Memory B cell (primary cell): ENCODE measurements at regions not wholly inside any gene's neighbourhood (a gene's known extent, or its start where the extent isn't known, plus 50 kb on each side); places are given as distances from the start of the nearest gene placed in this dataset.

Source experiments
- ATAC-seq: fragments of 150-1000 bp; cut with Tn5 transposase; 2 replicates; pipeline ENCODE4 v1.10.0; 2021; ENCODE audit warnings: low read depth, mild to moderate bottlenecking, moderate library complexity
- DNase-seq, 2 donors: peaks; one replicate each; pipeline ENCODE4 v3.0.0; 2022; ENCODE audit warnings: low spot score in 2 of 2
- H3K27ac Mint-ChIP-seq: one replicate; pipeline ENCODE4 v1.8.0; 2022; ENCODE audit warnings: mild to moderate bottlenecking, moderate library complexity, mixed read lengths
- H3K27me3 Mint-ChIP-seq: one replicate; pipeline ENCODE4 v1.8.0; 2022; ENCODE audit warnings: mixed read lengths
- H3K36me3 Mint-ChIP-seq: one replicate; pipeline ENCODE4 v1.8.0; 2022; ENCODE audit warnings: mild to moderate bottlenecking, mixed read lengths
- H3K4me1 Mint-ChIP-seq: one replicate; pipeline ENCODE4 v1.8.0; 2022; ENCODE audit warnings: mixed read lengths
- H3K4me3 Mint-ChIP-seq: one replicate; pipeline ENCODE4 v1.8.0; 2022; ENCODE audit warnings: mild to moderate bottlenecking, moderate library complexity, mixed read lengths
- H3K9me3 Mint-ChIP-seq: one replicate; pipeline ENCODE4 v1.8.0; 2022; ENCODE audit warnings: mixed read lengths

GRCh38 chr3:194224471-194225417, 88.8 kb downstream of the HES1 start:
- Mint-ChIP-seq H3K4me3 (no peak overlapping the region), H3K9me3 (no peaks in the 10 kb centered on the region), H3K4me1 (peaks cover 10% of the 10 kb centered on the region), H3K27ac (peak overlapping the region; percentile 62), H3K36me3 (peaks cover 2% of the 10 kb centered on the region), H3K27me3 (peaks cover 37% of the 10 kb centered on the region)
- DNase-seq = no peak
- no peak for ATAC-seq

GRCh38 chr3:194225418-194225812, 89.5 kb downstream of the HES1 start:
- DNase-seq = no peak
- Mint-ChIP-seq H3K9me3 (no peaks in the 10 kb centered on the region), H3K27ac (no peak overlapping the region), H3K4me1 (peaks cover 10% of the 10 kb centered on the region), H3K36me3 (peaks cover 2% of the 10 kb centered on the region), H3K4me3 (no peak overlapping the region), H3K27me3 (peaks cover 35% of the 10 kb centered on the region)
- no peak for ATAC-seq

DNA sequence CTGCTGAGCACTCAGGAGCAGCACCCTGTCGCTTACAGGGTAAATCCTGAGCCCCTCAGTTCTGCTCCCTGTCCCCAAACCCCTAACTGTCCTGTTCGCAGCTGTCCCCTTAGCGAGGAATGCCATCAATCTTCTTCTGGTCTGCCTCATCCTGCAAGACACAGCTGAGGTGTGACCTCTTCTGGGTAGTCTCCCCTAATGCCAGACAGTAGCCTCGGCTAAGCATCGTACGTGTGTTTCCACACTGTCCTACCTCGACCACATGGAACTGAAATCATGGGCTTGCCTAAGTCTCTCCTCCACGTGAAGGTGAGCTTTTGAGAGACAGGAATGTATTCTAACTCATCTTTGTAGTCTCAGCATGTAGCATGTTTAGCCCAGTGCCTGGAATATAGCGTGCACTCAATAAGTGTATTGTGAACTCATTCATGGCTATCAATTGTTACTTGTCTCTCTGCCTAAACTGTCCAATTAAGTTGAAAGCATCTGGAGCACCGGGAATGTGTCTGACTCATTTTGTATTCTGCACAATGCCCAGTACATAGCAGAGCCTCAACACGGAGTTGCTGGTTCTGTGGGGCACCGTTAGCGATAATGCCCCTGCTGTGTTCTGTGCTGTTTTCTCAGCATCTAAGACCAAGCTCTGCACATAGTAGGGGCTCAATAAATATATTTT, 90.2 kb downstream of the HES1 start:
- peaks cover 35% of the 10 kb centered on the region for H3K27me3 Mint-ChIP-seq
- H3K4me1 Mint-ChIP-seq = peaks cover 10% of the 10 kb centered on the region
- no peaks in the 10 kb centered on the region for H3K9me3 Mint-ChIP-seq
- peaks cover 2% of the 10 kb centered on the region for H3K36me3 Mint-ChIP-seq
- H3K4me3 Mint-ChIP-seq = no peak overlapping the region
- ATAC-seq (no peak), DNase-seq (no peak)
- H3K27ac Mint-ChIP-seq = no peak overlapping the region

GRCh38 chr3:194231929-194232832, 96.2 kb downstream of the HES1 start:
- Mint-ChIP-seq H3K4me1 (no peaks in the 10 kb centered on the region), H3K36me3 (peaks cover 6% of the 10 kb centered on the region), H3K27ac (no peak overlapping the region), H3K27me3 (peaks cover 14% of the 10 kb centered on the region), H3K4me3 (no peak overlapping the region), H3K9me3 (peaks cover 4% of the 10 kb centered on the region)
- DNase-seq (no peak), ATAC-seq (no peak)

- no peak for ATAC-seq
- H3K36me3 Mint-ChIP-seq = peaks cover 8% of the 10 kb centered on the region
- H3K4me3 Mint-ChIP-seq = no peak overlapping the region
- H3K9me3 Mint-ChIP-seq = peaks cover 7% of the 10 kb centered on the region
- H3K4me1 Mint-ChIP-seq = no peaks in the 10 kb centered on the region
- H3K27me3 Mint-ChIP-seq = peaks cover 13% of the 10 kb centered on the region
- no peak for DNase-seq
- H3K27ac Mint-ChIP-seq = no peak overlapping the region
Observed at GRCh38 chr3:194233150-194233549, 97.2 kb downstream of the HES1 start.

DNA sequence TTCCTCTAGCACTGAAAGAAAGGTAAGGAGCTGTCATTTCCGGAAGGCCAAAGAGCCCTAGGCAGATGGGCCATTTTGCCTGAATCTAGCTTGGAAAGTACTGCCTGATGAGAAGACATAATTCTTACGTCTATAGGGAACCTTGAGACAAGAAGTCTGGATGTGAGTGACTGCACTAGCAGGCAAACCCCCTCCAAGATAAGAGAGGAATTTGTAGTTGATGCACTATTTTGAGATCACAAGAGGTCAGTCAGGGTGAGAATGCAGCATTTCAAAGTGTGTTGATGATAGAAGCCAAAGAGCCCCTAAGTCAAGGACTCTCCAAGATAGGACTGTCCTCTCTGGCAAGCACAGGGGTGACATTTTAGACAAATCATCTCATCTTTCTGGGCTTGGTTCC, 99.2 kb downstream of the HES1 start:
- DNase-seq = no peak
- Mint-ChIP-seq H3K4me1 (no peaks in the 10 kb centered on the region), H3K27me3 (peaks cover 9% of the 10 kb centered on the region), H3K9me3 (peaks cover 7% of the 10 kb centered on the region), H3K36me3 (peaks cover 7% of the 10 kb centered on the region), H3K4me3 (no peak overlapping the region), H3K27ac (no peak overlapping the region)
- ATAC-seq = no peak

DNA sequence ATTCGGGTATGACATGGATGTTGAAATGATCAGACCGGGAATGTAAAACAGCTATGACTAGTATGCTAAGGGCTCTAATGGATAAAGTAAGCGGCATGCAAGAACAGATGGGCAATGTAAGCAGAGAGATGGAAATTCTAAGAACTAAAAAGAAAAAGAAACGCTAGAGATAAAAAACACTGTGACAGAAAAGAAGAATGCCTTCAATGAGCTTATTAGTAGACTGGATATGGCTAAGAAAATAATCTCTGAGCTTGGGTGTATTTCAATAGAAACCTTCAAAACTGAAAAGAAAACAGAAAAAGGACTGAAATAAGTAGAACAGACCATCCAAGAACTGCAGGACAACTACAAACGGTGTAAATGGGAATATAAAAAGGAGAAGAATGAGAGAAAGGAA, 101.2 kb downstream of the HES1 start:
- H3K27me3 Mint-ChIP-seq = peaks cover 10% of the 10 kb centered on the region
- ATAC-seq = no peak

GRCh38 chr3:194240766-194241165, 104.8 kb downstream of the HES1 start:
- H3K27ac Mint-ChIP-seq = no peak overlapping the region
- H3K4me3 Mint-ChIP-seq = no peak overlapping the region
- peaks cover 7% of the 10 kb centered on the region for H3K36me3 Mint-ChIP-seq
- DNase-seq = no peak
- ATAC-seq = no peak
- H3K4me1 Mint-ChIP-seq = no peaks in the 10 kb centered on the region
- H3K27me3 Mint-ChIP-seq = peaks cover 8% of the 10 kb centered on the region
- H3K9me3 Mint-ChIP-seq = peaks cover 7% of the 10 kb centered on the region

More for the DNA sequence above, 101.2 kb downstream of the HES1 start:
- Mint-ChIP-seq H3K36me3 (peaks cover 7% of the 10 kb centered on the region), H3K9me3 (peaks cover 7% of the 10 kb centered on the region), H3K27ac (no peak overlapping the region), H3K4me1 (no peaks in the 10 kb centered on the region), H3K4me3 (no peak overlapping the region)
- DNase-seq = no peak

- Mint-ChIP-seq H3K4me1 (no peaks in the 10 kb centered on the region), H3K9me3 (no peaks in the 10 kb centered on the region), H3K27ac (no peak overlapping the region), H3K36me3 (no peaks in the 10 kb centered on the region), H3K27me3 (peaks cover 7% of the 10 kb centered on the region), H3K4me3 (no peak overlapping the region)
- no peak for DNase-seq
- ATAC-seq = no peak
Observed at GRCh38 chr3:194243172-194243837, 107.4 kb downstream of the HES1 start.

GRCh38 chr3:194244167-194244566, 107.0 kb downstream of the CPN2 start:
- Mint-ChIP-seq H3K36me3 (no peaks in the 10 kb centered on the region), H3K27me3 (peaks cover 7% of the 10 kb centered on the region), H3K27ac (no peak overlapping the region), H3K4me3 (no peak overlapping the region), H3K9me3 (no peaks in the 10 kb centered on the region), H3K4me1 (no peaks in the 10 kb centered on the region)
- no peak for ATAC-seq
- no peak for DNase-seq

DNA sequence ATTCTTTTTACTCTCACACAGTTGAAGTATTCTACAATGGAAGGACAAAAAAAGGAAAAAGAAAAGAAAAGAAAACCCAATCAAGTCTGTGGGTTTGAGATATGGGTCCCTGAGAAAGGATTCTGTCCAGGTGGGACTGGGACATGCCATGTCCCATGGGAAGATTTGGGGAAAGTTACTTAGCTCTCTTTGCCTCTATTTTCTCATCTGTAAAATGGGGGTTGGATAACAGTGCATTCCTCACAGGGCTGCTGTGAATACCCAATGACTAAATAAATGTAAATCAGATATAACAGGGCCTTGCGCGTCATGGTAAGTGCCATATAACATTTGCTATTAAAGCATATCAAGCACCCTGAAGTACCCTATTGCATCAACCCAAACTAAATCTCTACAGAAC, 105.7 kb downstream of the CPN2 start:
- Mint-ChIP-seq H3K4me1 (no peaks in the 10 kb centered on the region), H3K36me3 (no peaks in the 10 kb centered on the region), H3K9me3 (no peaks in the 10 kb centered on the region), H3K27ac (no peak overlapping the region), H3K4me3 (no peak overlapping the region), H3K27me3 (peaks cover 9% of the 10 kb centered on the region)
- DNase-seq = no peak
- no peak for ATAC-seq

DNA sequence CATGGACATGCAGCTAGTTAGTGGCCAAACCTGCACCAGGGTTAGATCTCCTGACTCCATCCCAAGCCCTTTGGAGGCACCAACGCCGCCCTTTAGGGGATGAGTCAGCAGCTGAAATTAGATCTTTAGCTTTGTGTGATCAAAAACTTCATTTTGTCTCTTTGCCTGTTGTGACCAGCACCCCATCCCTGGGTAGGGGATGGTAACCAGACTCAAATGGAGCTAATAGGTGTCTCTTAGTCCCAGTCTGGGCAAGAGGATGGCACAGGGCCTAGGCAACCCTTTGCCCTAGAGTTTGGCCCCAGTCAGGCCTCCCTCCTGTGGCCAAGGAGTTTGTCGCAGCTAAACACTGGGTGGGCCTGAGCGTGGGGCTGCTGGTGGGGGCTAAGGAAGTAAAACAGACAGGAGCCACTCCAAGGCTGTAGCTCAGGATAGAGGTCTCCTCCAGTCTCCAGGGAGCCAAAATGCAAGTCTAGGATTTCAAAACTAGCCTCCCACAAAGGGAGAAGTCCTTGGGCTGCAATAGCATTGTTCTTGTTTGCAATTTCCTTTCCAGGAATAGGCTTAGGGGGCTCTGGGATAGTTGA, 105.1 kb downstream of the CPN2 start:
- no peak overlapping the region for H3K27ac Mint-ChIP-seq
- no peaks in the 10 kb centered on the region for H3K4me1 Mint-ChIP-seq
- H3K4me3 Mint-ChIP-seq = no peak overlapping the region
- DNase-seq (no peak), ATAC-seq (no peak)
- peaks cover 13% of the 10 kb centered on the region for H3K27me3 Mint-ChIP-seq
- H3K9me3 Mint-ChIP-seq = no peaks in the 10 kb centered on the region
- H3K36me3 Mint-ChIP-seq = no peaks in the 10 kb centered on the region

- no peak for DNase-seq
- Mint-ChIP-seq H3K27me3 (peaks cover 17% of the 10 kb centered on the region), H3K4me3 (no peak overlapping the region), H3K9me3 (no peaks in the 10 kb centered on the region), H3K27ac (no peak overlapping the region), H3K36me3 (no peaks in the 10 kb centered on the region), H3K4me1 (no peaks in the 10 kb centered on the region)
- ATAC-seq = no peak
Observed at GRCh38 chr3:194246709-194247349, 104.3 kb downstream of the CPN2 start.
